ENCODE measurements at regions not wholly inside any gene's neighbourhood (a gene's known extent, or its start where the extent isn't known, plus 50 kb on each side); places are given as distances from the start of the nearest gene placed in this dataset.

- no peak for TF ChIP-seq CTCF (IDR thresholded peaks at IDR 0.05)
- TF ChIP-seq POLR2A (IDR thresholded peaks at IDR 0.05), result no peak
Observed at GRCh38 chr2:22221006-22221405, 1097.2 kb downstream of the TDRD15 start.

All from vagina (tissue), 2 donors.